ENCODE measurements at regions not wholly inside any gene's neighbourhood (a gene's known extent, or its start where the extent isn't known, plus 50 kb on each side); places are given as distances from the start of the nearest gene placed in this dataset.

DNA sequence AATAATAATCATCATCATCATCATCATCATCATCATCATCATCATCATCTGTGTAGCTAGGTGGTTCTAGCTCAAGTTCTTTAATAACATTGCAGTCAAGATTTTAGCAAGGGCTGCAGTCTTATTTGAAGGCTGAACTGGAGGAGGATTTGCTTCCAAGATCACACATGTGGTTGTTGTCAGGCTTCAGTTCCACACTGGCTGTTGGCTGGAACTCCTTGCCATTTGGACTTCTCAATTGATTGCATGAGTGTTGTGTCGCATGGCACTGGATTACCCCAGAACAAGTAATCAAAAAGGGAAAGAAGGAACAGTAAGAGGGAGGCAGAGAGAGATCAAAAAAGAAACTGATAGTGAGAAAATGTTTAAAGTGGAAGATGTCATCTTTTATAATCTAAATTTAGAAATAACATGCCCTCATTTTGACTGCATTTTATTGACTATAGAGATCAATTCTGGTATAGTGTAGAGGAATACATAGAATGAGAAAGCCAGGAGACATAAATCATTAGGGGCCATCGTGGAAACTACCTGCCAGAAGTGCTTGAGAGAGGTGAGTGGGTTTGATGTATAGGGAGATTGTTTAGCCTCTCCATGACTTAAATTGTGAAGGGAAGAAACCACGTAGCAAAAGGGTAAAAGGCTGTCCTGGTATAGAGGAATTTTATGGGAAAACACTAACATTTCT lies 346.6 kb upstream of the RBMS3 start:
- H3K79me2 ChIP-seq (ENCODE audit: low read length): no peaks in the 10 kb centered on the region
- no peak overlapping the region for H3K4me3 ChIP-seq (ENCODE audit: low read length)
- no peak for TF ChIP-seq EZH2phosphoT487 (IDR thresholded peaks at IDR 0.05; ENCODE audit: borderline replicate concordance, low read length)
- TF ChIP-seq, protein P1, sequence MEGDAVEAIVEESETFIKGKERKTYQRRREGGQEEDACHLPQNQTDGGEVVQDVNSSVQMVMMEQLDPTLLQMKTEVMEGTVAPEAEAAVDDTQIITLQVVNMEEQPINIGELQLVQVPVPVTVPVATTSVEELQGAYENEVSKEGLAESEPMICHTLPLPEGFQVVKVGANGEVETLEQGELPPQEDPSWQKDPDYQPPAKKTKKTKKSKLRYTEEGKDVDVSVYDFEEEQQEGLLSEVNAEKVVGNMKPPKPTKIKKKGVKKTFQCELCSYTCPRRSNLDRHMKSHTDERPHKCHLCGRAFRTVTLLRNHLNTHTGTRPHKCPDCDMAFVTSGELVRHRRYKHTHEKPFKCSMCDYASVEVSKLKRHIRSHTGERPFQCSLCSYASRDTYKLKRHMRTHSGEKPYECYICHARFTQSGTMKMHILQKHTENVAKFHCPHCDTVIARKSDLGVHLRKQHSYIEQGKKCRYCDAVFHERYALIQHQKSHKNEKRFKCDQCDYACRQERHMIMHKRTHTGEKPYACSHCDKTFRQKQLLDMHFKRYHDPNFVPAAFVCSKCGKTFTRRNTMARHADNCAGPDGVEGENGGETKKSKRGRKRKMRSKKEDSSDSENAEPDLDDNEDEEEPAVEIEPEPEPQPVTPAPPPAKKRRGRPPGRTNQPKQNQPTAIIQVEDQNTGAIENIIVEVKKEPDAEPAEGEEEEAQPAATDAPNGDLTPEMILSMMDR (conservative IDR thresholded peaks at IDR 0.05; ENCODE audit: low read depth, low read length): no peak
- TF ChIP-seq EZH2 (IDR thresholded peaks at IDR 0.05; ENCODE audit: low read length, unreplicated experiment): no peak
- H3F3A ChIP-seq (ENCODE audit: low read length, unreplicated experiment): no peaks in the 10 kb centered on the region
- ATAC-seq: no peak
- no peaks in the 10 kb centered on the region for H4K20me1 ChIP-seq (ENCODE audit: low read length)
- DNase-seq: no peak
- no TSS peak for BruUV-seq (replicated peaks)
- no peaks in the 10 kb centered on the region for H3K36me3 ChIP-seq (ENCODE audit: low read depth, low read length)
- ChIA-PET CTCF (no interaction called here), POLR2A (ENCODE audit: unreplicated experiment) (no interaction called here)
- H3K27me3 ChIP-seq (ENCODE audit: low read length): no peaks in the 10 kb centered on the region
- H2AFZ ChIP-seq (ENCODE audit: low read length): no peak overlapping the region
- intact Hi-C loops (cut with micrococcal nuclease): no loop called here
- H3K9me3 ChIP-seq (ENCODE audit: low read length): no peaks in the 10 kb centered on the region
- H3K4me1 ChIP-seq (ENCODE audit: insufficient read depth, low read length): no peaks in the 10 kb centered on the region
- no peak overlapping the region for H3K27ac ChIP-seq (ENCODE audit: low read length)
- no peak overlapping the region for H3K9ac ChIP-seq (ENCODE audit: low read length)
- no peak overlapping the region for H3K4me2 ChIP-seq (ENCODE audit: low read length)
- no peaks in the 10 kb centered on the region for H3K9me2 ChIP-seq (replicated peaks; ENCODE audit: low read length)

DNA sequence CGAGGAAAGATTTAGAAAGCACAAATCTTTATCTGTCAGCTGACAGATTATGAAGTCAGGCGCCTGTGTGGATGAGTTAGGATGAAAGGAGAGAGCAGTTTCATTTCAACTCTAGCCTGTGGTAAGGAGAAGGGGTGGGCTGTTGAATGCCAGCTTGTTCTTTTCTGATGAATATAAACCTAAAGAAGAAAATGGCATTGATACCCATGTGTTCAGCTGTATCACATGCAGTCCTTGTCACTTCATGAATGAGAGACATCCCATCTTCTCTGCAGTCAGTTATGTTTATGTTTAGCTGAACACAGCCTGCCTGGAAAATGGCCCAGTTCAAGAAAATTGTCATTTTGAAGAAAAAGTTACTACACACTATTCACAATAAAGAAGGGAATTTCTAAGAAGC lies 345.7 kb upstream of the RBMS3 start:
- no peaks in the 10 kb centered on the region for H3K4me1 ChIP-seq (ENCODE audit: insufficient read depth, low read length)
- POLR2A ChIA-PET (ENCODE audit: unreplicated experiment): no interaction called here
- no peak overlapping the region for H2AFZ ChIP-seq (ENCODE audit: low read length)
- H3K27me3 ChIP-seq (ENCODE audit: low read length): no peaks in the 10 kb centered on the region
- intact Hi-C loops (cut with micrococcal nuclease): no loop called here
- no peaks in the 10 kb centered on the region for H3K36me3 ChIP-seq (ENCODE audit: low read depth, low read length)
- no peak overlapping the region for H3K9ac ChIP-seq (ENCODE audit: low read length)
- no peaks in the 10 kb centered on the region for H3K9me3 ChIP-seq (ENCODE audit: low read length)
- BruUV-seq (replicated peaks): no TSS peak
- no peaks in the 10 kb centered on the region for H3K79me2 ChIP-seq (ENCODE audit: low read length)
- ATAC-seq (no peak), DNase-seq (no peak)
- TF ChIP-seq EZH2phosphoT487 (IDR thresholded peaks at IDR 0.05; ENCODE audit: borderline replicate concordance, low read length) (no peak), EZH2 (IDR thresholded peaks at IDR 0.05; ENCODE audit: low read length, unreplicated experiment) (no peak)
- TF ChIP-seq, protein P1 (conservative IDR thresholded peaks at IDR 0.05; ENCODE audit: low read depth, low read length): no peak
- H3F3A ChIP-seq (ENCODE audit: low read length, unreplicated experiment): no peaks in the 10 kb centered on the region
- no peak overlapping the region for H3K4me3 ChIP-seq (ENCODE audit: low read length)
- no peak overlapping the region for H3K27ac ChIP-seq (ENCODE audit: low read length)
- no peak overlapping the region for H3K4me2 ChIP-seq (ENCODE audit: low read length)
- H3K9me2 ChIP-seq (replicated peaks; ENCODE audit: low read length): no peaks in the 10 kb centered on the region
- no peaks in the 10 kb centered on the region for H4K20me1 ChIP-seq (ENCODE audit: low read length)
- CTCF ChIA-PET: no interaction called here

DNA sequence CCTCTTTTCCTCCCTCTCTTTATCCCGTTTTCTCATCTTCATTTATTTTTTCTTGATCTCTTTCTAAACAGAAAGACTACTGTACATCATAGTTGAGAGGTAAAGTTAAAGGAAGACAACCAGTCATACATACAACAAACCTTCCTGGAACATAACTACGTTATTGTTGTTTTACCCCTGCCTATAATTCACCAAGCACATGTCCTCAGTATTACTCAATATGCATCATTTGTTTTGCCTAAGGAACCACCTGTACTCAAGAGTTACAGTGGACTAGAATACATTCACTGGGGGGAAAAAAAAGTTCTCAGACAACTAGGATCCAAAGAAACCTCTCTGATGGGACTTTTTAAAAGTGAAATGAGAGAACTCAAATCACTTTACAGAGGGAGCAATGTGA lies 344.7 kb upstream of the RBMS3 start:
- H3K9me3 ChIP-seq (ENCODE audit: low read length): no peaks in the 10 kb centered on the region
- intact Hi-C loops (cut with micrococcal nuclease): no loop called here
- no peak for TF ChIP-seq EZH2phosphoT487 (IDR thresholded peaks at IDR 0.05; ENCODE audit: borderline replicate concordance, low read length)
- no peak for TF ChIP-seq EZH2 (IDR thresholded peaks at IDR 0.05; ENCODE audit: low read length, unreplicated experiment)
- TF ChIP-seq, protein P1 (conservative IDR thresholded peaks at IDR 0.05; ENCODE audit: low read depth, low read length): no peak
- no peaks in the 10 kb centered on the region for H3K36me3 ChIP-seq (ENCODE audit: low read depth, low read length)
- H3K4me2 ChIP-seq (ENCODE audit: low read length): no peak overlapping the region
- no peaks in the 10 kb centered on the region for H4K20me1 ChIP-seq (ENCODE audit: low read length)
- no peaks in the 10 kb centered on the region for H3K9me2 ChIP-seq (replicated peaks; ENCODE audit: low read length)
- DNase-seq (no peak), ATAC-seq (no peak)
- H3K4me1 ChIP-seq (ENCODE audit: insufficient read depth, low read length): 0 out of 2 replicates have a peak, but pooled peaks cover 4% of the 10 kb centered on the region
- no peaks in the 10 kb centered on the region for H3F3A ChIP-seq (ENCODE audit: low read length, unreplicated experiment)
- no TSS peak for BruUV-seq (replicated peaks)
- H3K4me3 ChIP-seq (ENCODE audit: low read length): no peak overlapping the region
- ChIA-PET CTCF (no interaction called here), POLR2A (ENCODE audit: unreplicated experiment) (no interaction called here)
- no peaks in the 10 kb centered on the region for H3K79me2 ChIP-seq (ENCODE audit: low read length)
- H2AFZ ChIP-seq (ENCODE audit: low read length): no peak overlapping the region
- no peak overlapping the region for H3K27ac ChIP-seq (ENCODE audit: low read length)
- no peaks in the 10 kb centered on the region for H3K27me3 ChIP-seq (ENCODE audit: low read length)
- no peak overlapping the region for H3K9ac ChIP-seq (ENCODE audit: low read length)
